ENCODE measurements at regions not wholly inside any gene's neighbourhood (a gene's known extent, or its start where the extent isn't known, plus 50 kb on each side); places are given as distances from the start of the nearest gene placed in this dataset.

DNA sequence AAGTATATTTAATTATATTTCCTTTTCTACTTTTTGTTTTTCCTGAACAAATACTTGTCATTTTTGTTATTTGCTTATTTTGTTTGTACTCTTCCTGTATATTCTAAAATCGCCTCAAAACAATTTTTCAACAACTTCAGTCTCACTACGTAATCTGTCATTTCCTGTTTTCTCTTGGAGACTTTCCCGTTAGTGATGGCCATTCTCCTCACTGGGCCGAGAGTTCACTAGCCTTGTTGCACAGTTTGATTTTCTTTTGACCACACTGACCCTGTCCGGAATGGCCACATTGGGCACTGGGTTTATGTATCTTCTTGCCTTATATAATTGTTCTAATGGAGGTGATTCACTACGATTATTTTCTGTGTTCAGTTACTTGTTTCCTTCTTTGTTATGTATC lies 726.1 kb downstream of the FAM181B start:
- no peak for TF ChIP-seq CTCF (IDR thresholded peaks at IDR 0.05)
- no peak for TF ChIP-seq ZFX (IDR thresholded peaks at IDR 0.05; ENCODE audit: borderline replicate concordance)
